Gastrocnemius medialis (tissue), 4 donors: ENCODE measurements at regions not wholly inside any gene's neighbourhood (a gene's known extent, or its start where the extent isn't known, plus 50 kb on each side); places are given as distances from the start of the nearest gene placed in this dataset.

Experiments
- CTCF ChIP-seq, 5 experiments: fragments of 450-650 bp in 3 of 5; fragments of 200-600 bp in 2 of 5; sonication (generic) in 2 of 5; IDR thresholded peaks in 4 of 5; conservative IDR thresholded peaks in 1 of 5; 1 replicate in 4 of 5; 2 replicates in 1 of 5; pipeline ENCODE4 v1.5.1; 2016 to 2019; ENCODE audit warnings: antibody characterized with exemption in 5 of 5, mild to moderate bottlenecking in 3 of 5, moderate library complexity in 3 of 5
- POLR2A ChIP-seq, 2 donors: fragments of 450-650 bp; IDR thresholded peaks; one replicate each; pipeline ENCODE4 v1.6.1; 2017; ENCODE audit warnings: antibody characterized with exemption in 2 of 2, mild to moderate bottlenecking in 2 of 2, moderate library complexity in 2 of 2

GRCh38 chr20:22805996-22806395, 221.6 kb upstream of the FOXA2 start:
- TF ChIP-seq CTCF (IDR thresholded peaks at IDR 0.05 in 4 of 5, conservative IDR thresholded peaks at IDR 0.05 in 1 of 5), result no peak
- TF ChIP-seq POLR2A (IDR thresholded peaks at IDR 0.05), result no peak
